Stimulated activated naive B cell treated with anti-CD40 and anti-IgM and Interleukin-4, amounts not matched to agents 10 μg/mL and 1 μg/mL and 100 μg/mL, for 72 hours (primary cell): ENCODE measurements at regions not wholly inside any gene's neighbourhood (a gene's known extent, or its start where the extent isn't known, plus 50 kb on each side); places are given as distances from the start of the nearest gene placed in this dataset.

Source experiments
- ATAC-seq, 2 donors: fragments of 150-1000 bp; cut with Tn5 transposase; replicated peaks; 2 replicates each; pipeline ENCODE4 v1.10.0; 2021; ENCODE audit warnings: moderate library complexity in 1 of 2
- DNase-seq: peaks from one replicate; pipeline ENCODE4 v3.0.0; 2021
- H3K27ac Mint-ChIP-seq: one replicate; pipeline ENCODE4 v1.8.0; 2022; ENCODE audit warnings: mild to moderate bottlenecking, mixed read lengths
- H3K27me3 Mint-ChIP-seq, 2 donors: one replicate each; pipeline ENCODE4 v1.8.0; 2022; ENCODE audit warnings: mixed read lengths in 2 of 2
- H3K36me3 Mint-ChIP-seq, 2 donors: one replicate each; pipeline ENCODE4 v1.8.0; 2022; ENCODE audit warnings: mixed read lengths in 2 of 2, mild to moderate bottlenecking in 1 of 2
- H3K4me1 Mint-ChIP-seq, 2 donors: one replicate each; pipeline ENCODE4 v1.8.0; 2022; ENCODE audit warnings: mixed read lengths in 2 of 2, mild to moderate bottlenecking in 1 of 2
- H3K4me3 Mint-ChIP-seq, 2 donors: one replicate each; pipeline ENCODE4 v1.8.0; 2022; ENCODE audit warnings: mild to moderate bottlenecking in 2 of 2, mixed read lengths in 2 of 2, moderate library complexity in 1 of 2
- H3K9me3 Mint-ChIP-seq, 2 donors: one replicate each; pipeline ENCODE4 v1.8.0; 2022; ENCODE audit warnings: mixed read lengths in 2 of 2, mild to moderate bottlenecking in 1 of 2

- Mint-ChIP-seq H3K27me3 (no peaks in the 10 kb centered on the region), H3K4me3 (no peak overlapping the region), H3K4me1 (no peaks in the 10 kb centered on the region), H3K9me3 (peaks cover 4 to 10% of the 10 kb centered on the region in 2 donors), H3K36me3 (no peaks in the 10 kb centered on the region), H3K27ac (no peak overlapping the region)
- no peak for ATAC-seq
- DNase-seq, result no peak
Observed at GRCh38 chr6:94658929-94659328, 918.4 kb upstream of the MANEA start.

DNA sequence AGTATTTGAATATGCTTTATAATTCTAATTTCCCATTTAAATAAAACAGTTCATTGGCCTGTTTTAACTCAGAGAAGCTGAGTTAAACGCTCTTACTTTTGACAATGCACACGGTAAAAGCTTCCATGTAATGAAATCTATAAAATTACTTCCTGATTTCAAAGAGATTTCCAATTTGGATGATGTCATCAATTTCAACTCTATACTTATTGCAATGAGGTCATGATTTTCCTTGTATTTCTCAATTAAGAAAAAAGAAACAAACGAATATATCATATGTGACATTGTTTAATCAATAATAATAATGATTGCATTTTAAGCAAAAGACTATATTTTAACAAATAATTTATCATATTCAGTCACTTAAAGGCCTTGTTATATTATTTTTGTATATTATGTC is 926.1 kb upstream of the MANEA start:
- Mint-ChIP-seq H3K4me1 (no peaks in the 10 kb centered on the region), H3K9me3 (peaks cover 3 to 10% of the 10 kb centered on the region in 2 donors), H3K27me3 (no peaks in the 10 kb centered on the region), H3K27ac (no peak overlapping the region), H3K4me3 (no peak overlapping the region), H3K36me3 (no peaks in the 10 kb centered on the region)
- ATAC-seq (no peak), DNase-seq (no peak)

- Mint-ChIP-seq H3K27ac (no peak overlapping the region), H3K27me3 (no peaks in the 10 kb centered on the region), H3K4me1 (no peaks in the 10 kb centered on the region), H3K9me3 (no peaks in the 10 kb centered on the region), H3K4me3 (no peak overlapping the region), H3K36me3 (no peaks in the 10 kb centered on the region)
- DNase-seq (no peak), ATAC-seq (no peak)
Observed at GRCh38 chr6:94645191-94645590, 932.1 kb upstream of the MANEA start.

DNA sequence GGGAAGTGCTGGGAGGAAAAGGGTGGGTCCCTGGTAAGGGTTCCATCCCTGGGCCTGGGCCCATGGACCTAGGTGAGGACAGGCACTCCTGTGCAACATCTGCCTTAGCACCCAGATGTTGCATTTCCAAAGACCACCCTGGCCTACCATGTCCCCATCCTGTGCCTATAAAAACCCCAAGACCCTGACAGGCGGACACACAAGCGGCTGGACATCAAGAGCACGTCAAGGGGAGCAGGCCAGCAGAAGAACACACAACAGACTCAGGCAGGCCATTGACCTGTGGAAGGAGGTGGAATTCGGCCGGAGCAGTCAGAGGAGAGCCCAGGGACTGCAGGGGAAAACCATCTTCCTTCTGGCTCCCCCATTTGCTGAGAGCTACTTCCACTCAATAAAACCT is 937.8 kb upstream of the MANEA start:
- Mint-ChIP-seq H3K4me3 (no peak overlapping the region), H3K4me1 (no peaks in the 10 kb centered on the region), H3K36me3 (no peaks in the 10 kb centered on the region), H3K27ac (no peak overlapping the region), H3K27me3 (no peaks in the 10 kb centered on the region), H3K9me3 (no peaks in the 10 kb centered on the region)
- DNase-seq (no peak), ATAC-seq (no peak)

DNA sequence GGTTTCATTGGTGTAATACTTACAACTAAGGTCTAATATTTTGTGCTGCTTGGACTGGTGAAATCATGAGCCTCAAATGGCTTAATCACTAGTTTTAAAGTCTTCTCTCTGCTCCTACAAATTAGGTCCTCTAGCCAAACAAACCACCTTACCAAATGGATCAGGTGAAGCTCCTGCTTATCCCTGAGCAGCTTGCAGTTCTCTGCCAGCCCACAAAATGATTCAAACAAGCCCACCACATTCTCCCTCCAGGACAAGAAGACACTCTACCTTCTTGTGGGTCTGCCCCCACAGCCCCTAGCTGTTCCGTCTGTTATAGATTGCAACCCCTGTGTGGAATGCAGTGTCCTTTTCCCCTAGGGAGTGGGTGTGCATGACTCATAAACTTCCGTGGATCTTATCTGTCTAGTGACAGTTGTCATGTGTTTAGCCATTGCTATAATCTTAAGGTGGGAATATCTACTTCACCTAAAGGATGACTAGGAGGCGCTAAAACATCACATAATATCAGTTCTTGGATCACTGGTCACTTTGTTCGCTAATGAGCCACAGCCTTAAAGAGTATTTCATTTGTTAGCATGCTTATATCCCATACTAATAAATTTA is 940.5 kb upstream of the MANEA start:
- no peak for ATAC-seq
- Mint-ChIP-seq H3K4me3 (no peak overlapping the region), H3K4me1 (no peaks in the 10 kb centered on the region), H3K9me3 (no peaks in the 10 kb centered on the region), H3K27me3 (no peaks in the 10 kb centered on the region), H3K36me3 (no peaks in the 10 kb centered on the region), H3K27ac (no peak overlapping the region)
- no peak for DNase-seq

GRCh38 chr6:94623586-94623985 is 953.7 kb upstream of the MANEA start:
- no peak overlapping the region for H3K4me3 Mint-ChIP-seq
- no peaks in the 10 kb centered on the region for H3K27me3 Mint-ChIP-seq
- no peak overlapping the region for H3K27ac Mint-ChIP-seq
- H3K4me1 Mint-ChIP-seq, result no peaks in the 10 kb centered on the region
- no peak for DNase-seq
- H3K9me3 Mint-ChIP-seq, result no peaks in the 10 kb centered on the region
- ATAC-seq, result no peak
- H3K36me3 Mint-ChIP-seq, result no peaks in the 10 kb centered on the region

GRCh38 chr6:94622783-94623182 is 954.6 kb upstream of the MANEA start:
- ATAC-seq, result no peak
- no peak for DNase-seq
- Mint-ChIP-seq H3K27ac (no peak overlapping the region), H3K4me3 (no peak overlapping the region), H3K4me1 (no peaks in the 10 kb centered on the region), H3K9me3 (no peaks in the 10 kb centered on the region), H3K36me3 (no peaks in the 10 kb centered on the region), H3K27me3 (no peaks in the 10 kb centered on the region)

- DNase-seq (no peak), ATAC-seq (no peak)
- Mint-ChIP-seq H3K27me3 (no peaks in the 10 kb centered on the region), H3K27ac (no peak overlapping the region), H3K4me3 (no peak overlapping the region), H3K9me3 (peaks cover 3 to 9% of the 10 kb centered on the region in 2 donors), H3K4me1 (no peaks in the 10 kb centered on the region), H3K36me3 (no peaks in the 10 kb centered on the region)
Observed at GRCh38 chr6:94600636-94601035, 976.7 kb upstream of the MANEA start.

- DNase-seq (no peak), ATAC-seq (no peak)
- Mint-ChIP-seq H3K4me3 (no peak overlapping the region), H3K9me3 (no peaks in the 10 kb centered on the region), H3K36me3 (no peaks in the 10 kb centered on the region), H3K27me3 (no peaks in the 10 kb centered on the region), H3K27ac (no peak overlapping the region), H3K4me1 (no peaks in the 10 kb centered on the region)
Observed at GRCh38 chr6:94597487-94597886, 979.8 kb upstream of the MANEA start.

DNA sequence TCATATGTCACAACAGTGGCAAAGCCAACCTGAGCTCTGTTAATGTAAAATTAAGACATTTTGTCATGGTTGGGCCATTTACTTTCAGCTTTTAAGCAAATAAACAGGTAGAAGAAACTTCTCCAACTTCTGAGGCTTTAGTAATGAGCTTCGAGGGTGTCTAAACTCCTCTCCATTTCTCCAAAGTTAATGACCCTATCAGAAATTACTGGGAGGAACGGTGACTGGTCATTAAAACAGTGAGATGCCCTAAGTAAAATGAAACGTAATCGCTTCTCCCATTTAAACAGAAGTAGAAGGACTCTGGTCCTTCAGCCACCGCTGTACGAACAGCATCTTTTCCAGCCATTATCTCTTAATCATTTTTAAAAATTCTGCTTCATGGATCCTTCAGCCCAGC is 986.9 kb upstream of the MANEA start:
- Mint-ChIP-seq H3K36me3 (no peaks in the 10 kb centered on the region), H3K27me3 (no peaks in the 10 kb centered on the region), H3K4me3 (no peak overlapping the region), H3K9me3 (no peaks in the 10 kb centered on the region), H3K27ac (no peak overlapping the region), H3K4me1 (no peaks in the 10 kb centered on the region)
- no peak for ATAC-seq
- no peak for DNase-seq

GRCh38 chr6:94588301-94588700 is 989.0 kb upstream of the MANEA start:
- Mint-ChIP-seq H3K9me3 (no peaks in the 10 kb centered on the region), H3K4me3 (no peak overlapping the region), H3K27ac (no peak overlapping the region), H3K36me3 (no peaks in the 10 kb centered on the region), H3K4me1 (no peaks in the 10 kb centered on the region), H3K27me3 (no peaks in the 10 kb centered on the region)
- ATAC-seq, result no peak
- DNase-seq, result no peak

GRCh38 chr6:94584211-94584610 is 993.1 kb upstream of the MANEA start:
- Mint-ChIP-seq H3K4me1 (no peaks in the 10 kb centered on the region), H3K36me3 (no peaks in the 10 kb centered on the region), H3K4me3 (no peak overlapping the region), H3K27ac (no peak overlapping the region), H3K27me3 (no peaks in the 10 kb centered on the region), H3K9me3 (no peaks in the 10 kb centered on the region)
- no peak for DNase-seq
- no peak for ATAC-seq

DNA sequence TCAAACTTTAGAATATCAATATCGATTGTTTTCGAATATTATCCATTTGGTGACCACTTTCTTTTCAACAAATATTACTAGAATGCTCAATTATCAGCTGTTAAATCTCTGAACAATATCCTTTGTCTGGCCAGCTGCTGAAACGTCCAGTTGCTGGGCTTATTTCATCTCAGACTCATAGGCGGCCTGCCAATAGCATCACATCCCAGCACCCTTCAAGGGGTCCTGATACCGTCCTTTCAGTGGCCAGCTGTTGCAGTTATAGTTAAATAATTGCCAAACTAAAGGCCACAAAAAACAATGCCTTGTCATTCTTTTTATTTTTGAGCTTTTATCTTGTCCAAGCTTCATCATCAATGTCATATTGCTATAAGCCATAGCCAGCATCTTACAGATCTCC is 1006.8 kb upstream of the MANEA start:
- Mint-ChIP-seq H3K9me3 (peaks cover 0 to 3% of the 10 kb centered on the region in 2 donors), H3K27ac (no peak overlapping the region), H3K4me1 (no peaks in the 10 kb centered on the region), H3K27me3 (no peaks in the 10 kb centered on the region), H3K36me3 (no peaks in the 10 kb centered on the region), H3K4me3 (no peak overlapping the region)
- ATAC-seq, result no peak
- no peak for DNase-seq

GRCh38 chr6:94562846-94563245 is 1014.5 kb upstream of the MANEA start:
- DNase-seq (no peak), ATAC-seq (no peak)
- Mint-ChIP-seq H3K27ac (no peak overlapping the region), H3K27me3 (no peaks in the 10 kb centered on the region), H3K36me3 (no peaks in the 10 kb centered on the region), H3K4me1 (no peaks in the 10 kb centered on the region), H3K4me3 (no peak overlapping the region), H3K9me3 (peaks cover 10 to 20% of the 10 kb centered on the region in 2 donors)

DNA sequence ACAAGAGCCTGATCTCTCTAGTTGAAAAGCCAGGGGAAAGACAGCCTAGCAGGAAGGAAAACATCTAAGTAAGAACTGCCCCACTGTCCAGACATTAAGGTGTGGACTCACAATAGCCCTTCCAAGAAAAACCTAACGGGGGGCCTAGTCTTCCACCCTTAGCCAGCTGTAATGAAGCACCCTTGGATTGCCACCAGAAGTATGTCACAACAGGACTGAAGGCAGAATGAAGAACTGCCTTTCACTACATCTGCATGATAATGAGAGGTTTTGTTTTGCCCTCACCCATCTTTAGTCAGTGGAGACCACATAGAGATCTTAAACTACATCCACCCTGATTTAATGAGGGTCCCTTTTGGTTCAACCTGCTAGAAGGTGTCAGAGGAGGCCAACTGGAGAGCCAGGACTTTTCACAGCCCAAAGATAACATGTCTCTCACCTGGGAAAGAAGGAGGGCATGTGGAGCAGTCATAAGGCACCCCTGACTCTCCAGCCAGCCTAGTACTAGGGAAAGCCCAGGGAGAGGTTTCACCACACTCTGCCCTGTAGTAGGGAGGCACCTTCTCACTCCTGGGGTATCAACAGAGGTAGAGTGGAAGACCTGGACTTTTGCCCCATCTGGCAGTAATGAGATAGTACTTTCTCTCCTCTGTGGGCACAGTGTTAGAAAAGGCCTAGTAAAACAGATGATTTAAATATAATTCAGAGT is 1017.4 kb upstream of the MANEA start:
- no peaks in the 10 kb centered on the region for H3K27me3 Mint-ChIP-seq
- DNase-seq (no peak), ATAC-seq (no peak)
- H3K4me3 Mint-ChIP-seq, result no peak overlapping the region
- H3K4me1 Mint-ChIP-seq, result no peaks in the 10 kb centered on the region
- no peaks in the 10 kb centered on the region for H3K36me3 Mint-ChIP-seq
- no peak overlapping the region for H3K27ac Mint-ChIP-seq
- H3K9me3 Mint-ChIP-seq, result peaks cover 16 to 18% of the 10 kb centered on the region in 2 donors
